ENCODE measurements at regions not wholly inside any gene's neighbourhood (a gene's known extent, or its start where the extent isn't known, plus 50 kb on each side); places are given as distances from the start of the nearest gene placed in this dataset.
"Not testable (repeated sequence)": the region's sequence is repeated elsewhere in the genome, so short reads cannot be mapped to it uniquely, and the experiment has no call there.

DNA sequence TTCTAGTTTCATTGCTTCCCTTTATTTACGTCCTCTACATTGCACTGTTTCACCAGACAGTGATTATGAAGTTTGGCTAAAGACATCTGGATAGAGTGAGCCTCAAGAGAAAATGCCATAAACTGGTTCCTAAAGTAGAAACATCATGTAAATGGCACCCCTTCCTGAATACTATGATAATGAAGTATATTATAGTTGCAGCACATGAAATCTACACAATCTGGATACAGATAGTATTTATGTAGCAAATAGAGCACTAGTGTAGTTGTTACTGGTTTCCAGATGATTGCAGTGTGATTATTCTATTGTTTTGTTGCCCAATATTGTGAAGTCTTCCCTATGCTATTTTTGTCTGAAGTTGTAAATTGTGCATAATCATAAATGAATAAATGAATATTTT is 2786.9 kb upstream of the PCDH20 start:
- DNase-seq (ENCODE audit: low read depth in 2 of 2) = no peak

GRCh38 chr13:64197232-64197631 is 2781.6 kb upstream of the PCDH20 start:
- DNase-seq (ENCODE audit: low read depth in 2 of 2) = no peak

DNA sequence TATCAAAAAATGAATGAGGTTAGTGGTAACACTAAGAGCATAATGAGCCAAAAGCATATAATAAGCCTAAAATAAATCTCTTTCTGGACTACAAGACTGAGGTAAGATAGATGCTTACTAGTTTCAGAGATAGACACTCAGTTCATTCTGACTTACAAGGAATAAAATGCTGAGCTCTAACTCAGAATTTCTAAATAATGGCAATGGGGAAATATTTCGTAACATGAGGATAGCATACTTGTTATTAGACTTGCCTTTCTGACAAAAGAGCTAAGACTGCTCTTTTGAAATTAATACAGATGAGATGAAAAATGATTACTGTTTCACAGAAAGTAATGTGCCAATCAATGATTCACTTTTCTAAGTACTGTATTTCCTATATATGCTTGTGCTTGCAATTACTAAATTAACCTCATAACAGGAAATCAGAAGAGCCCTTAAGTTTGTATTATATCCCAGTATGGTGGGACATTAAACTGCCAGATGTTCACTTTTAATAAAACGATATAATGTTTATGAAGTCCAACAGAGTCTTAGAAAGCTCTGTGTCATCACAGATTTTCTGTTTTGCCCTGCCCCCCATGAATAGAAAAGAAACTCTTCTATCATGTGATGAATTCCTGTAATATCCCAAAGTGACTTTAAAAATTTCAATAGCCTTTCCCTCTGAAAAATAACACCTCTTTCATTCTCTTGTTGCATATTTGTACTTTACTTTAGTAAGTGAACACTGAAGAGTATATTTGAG is 2771.0 kb upstream of the PCDH20 start:
- no peak for DNase-seq (ENCODE audit: low read depth in 2 of 2)

- DNase-seq (ENCODE audit: low read depth in 2 of 2) = no peak
Observed at GRCh38 chr13:64186071-64186470, 2770.4 kb upstream of the PCDH20 start.

- DNase-seq (ENCODE audit: low read depth in 2 of 2) = no peak
Observed at GRCh38 chr13:64180756-64181155, 2765.1 kb upstream of the PCDH20 start.

DNA sequence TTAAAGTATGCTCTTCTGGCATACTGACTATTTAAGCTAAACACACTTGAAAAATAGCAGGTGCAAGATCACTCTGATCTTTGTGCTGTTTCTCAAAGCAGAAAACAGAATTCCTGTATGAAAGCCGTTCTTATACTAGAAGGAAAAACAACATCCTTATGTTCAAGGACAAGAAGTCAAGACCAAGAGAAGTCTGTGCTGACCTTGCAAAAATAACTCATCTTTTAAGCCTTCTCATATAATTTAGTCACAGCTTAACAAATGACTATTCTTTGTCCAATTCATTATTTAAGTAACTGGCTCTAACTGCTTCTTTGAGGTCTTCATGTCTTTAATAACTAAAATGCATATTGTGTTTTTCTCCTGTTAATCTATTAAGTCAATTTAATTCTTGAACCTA is 2750.2 kb upstream of the PCDH20 start:
- DNase-seq (ENCODE audit: low read depth in 2 of 2) = no peak

DNA sequence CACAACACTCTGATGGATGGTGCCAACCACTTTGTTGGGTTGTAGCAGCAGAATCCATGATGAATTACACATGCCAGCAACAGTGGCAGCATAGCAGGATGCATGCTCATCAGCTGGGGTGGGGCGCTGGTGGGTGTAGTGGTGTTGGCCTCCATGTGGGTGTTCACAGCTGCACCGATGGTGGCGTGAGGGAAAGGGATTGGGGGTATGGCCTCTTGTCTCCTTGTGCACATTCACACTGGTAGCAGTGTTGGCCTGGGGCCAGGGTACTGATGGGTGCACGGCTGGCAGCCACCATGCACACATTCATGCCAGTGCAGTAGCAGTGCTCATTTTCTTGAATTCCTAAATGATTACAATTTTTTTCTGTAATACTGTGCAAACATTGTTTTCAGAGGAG is 2748.8 kb upstream of the PCDH20 start:
- no peak for DNase-seq (ENCODE audit: low read depth in 2 of 2)

- DNase-seq (ENCODE audit: low read depth in 2 of 2) = no peak
Observed at GRCh38 chr13:64160479-64160878, 2744.8 kb upstream of the PCDH20 start.

- DNase-seq (ENCODE audit: low read depth in 2 of 2) = no peak
Observed at GRCh38 chr13:64158908-64159307, 2743.3 kb upstream of the PCDH20 start.

DNA sequence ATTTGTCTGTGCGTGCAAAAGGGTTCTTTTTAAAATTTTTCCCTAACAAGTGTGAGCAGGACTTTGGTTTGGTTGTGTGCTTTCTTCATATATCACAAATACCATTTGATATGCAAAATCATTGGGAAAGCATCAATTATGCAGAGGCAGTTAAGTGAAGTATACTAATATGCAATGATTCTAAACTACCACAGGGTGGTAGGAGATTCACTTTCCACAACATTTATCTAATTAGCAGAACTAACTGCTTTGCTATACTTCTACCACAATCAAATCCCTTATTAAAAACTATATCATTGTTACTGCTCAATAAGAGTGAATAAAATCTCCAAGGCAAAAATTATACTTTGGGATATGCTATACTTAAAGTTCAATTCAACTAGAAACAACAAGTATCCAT is 2738.9 kb upstream of the PCDH20 start:
- no peak for DNase-seq (ENCODE audit: low read depth in 2 of 2)

DNA sequence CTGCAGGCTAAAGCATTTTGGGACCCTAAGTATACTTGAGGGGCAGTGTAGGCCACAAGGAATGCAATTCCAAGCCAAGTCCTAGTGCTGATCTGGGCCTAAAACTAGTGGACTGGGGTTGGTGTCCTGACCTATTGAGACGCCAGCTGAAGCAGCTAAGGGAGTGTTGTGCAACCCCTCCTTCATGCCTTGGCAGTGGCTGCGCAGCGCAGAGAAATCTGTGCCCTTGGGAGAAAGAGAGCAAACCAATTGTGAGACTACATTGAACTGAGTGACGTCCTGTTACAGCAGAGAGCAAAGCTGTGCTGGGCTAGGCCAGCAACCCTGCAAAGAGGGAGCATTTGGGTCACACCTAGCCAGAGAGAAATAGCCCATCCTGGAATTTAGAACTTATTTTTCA is 2715.0 kb upstream of the PCDH20 start:
- no peak for DNase-seq (ENCODE audit: low read depth in 2 of 2)

DNA sequence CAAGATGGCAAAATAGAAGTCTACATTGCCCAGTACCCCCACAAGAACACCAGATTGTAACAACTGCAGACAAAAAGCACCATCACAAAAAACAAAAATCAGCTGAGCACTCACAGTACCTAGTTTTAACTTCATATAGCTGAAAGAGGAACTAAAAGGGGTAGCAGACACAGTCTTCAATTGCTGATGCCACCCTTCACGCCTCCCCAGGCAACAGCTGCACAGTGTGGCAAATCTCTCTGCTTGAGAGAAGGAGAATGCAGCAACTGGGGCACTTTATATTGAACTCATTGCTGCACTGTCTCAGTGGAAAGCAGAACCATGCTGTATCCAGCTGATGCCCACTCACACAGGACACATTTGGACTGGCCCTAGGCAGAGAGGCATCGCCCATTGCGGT is 2714.5 kb upstream of the PCDH20 start:
- DNase-seq (ENCODE audit: low read depth in 2 of 2) = no peak

- DNase-seq (ENCODE audit: low read depth in 2 of 2) = no peak
Observed at GRCh38 chr13:64127856-64128255, 2712.2 kb upstream of the PCDH20 start.

GRCh38 chr13:64127192-64127591 is 2711.5 kb upstream of the PCDH20 start:
- no peak for DNase-seq (ENCODE audit: low read depth in 2 of 2)

DNA sequence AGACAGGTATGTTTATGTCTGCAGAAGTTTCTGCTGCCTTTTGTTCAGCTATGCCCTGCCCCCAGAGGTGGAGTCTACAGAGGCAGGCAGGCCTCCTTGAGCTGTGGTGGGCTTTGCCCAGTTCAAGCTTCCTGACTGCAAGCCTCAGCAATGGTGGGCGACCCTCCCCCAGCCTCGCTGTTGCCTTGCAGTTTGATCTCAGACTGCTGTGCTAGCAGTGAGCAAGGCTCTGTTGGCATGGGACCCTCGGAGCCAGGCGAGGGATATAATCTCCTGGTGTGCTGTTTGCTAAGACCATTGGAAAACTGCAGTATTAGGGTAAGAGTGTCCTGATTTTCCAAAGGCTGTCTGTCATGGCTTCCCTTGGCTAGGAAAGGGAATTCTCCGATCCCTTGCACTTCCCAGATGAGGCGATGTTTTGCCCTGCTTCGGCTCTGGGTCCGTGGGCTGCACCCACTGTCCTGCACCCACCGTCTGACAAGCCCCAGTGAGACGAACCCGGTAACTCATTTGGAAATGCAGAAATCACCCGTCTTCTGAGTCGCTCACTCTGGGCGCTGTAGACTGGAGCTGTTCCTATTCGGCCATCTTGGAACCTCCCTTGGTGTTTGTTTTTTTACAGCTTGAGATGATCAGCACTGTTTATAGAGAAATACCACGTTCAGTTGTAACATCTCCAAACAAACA is 2705.5 kb upstream of the PCDH20 start:
- DNase-seq (ENCODE audit: low read depth in 2 of 2) = not testable (repeated sequence)

- no peak for DNase-seq (ENCODE audit: low read depth in 2 of 2)
Observed at GRCh38 chr13:64099994-64100393, 2684.3 kb upstream of the PCDH20 start.

GRCh38 chr13:64090311-64090710 is 2674.7 kb upstream of the PCDH20 start:
- no peak for DNase-seq (ENCODE audit: low read depth in 2 of 2)

DNA sequence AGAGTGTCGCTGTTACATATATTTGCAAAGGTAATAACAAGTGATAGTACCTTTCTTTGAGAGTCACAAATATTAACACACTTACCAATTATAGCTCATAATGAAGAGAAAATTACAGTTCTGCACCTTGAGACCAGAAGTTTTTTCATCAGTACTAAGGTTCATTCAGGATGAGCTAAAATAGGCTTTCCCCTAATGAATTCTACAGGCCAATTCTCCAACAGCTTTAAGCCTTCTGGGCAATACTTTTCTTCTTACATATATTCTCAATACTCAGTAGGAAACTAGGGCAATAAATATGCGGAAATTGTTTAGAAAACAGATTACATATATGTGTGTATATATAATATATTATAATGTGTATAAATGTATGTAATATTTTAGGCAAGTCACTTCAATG is 2672.8 kb upstream of the PCDH20 start:
- no peak for DNase-seq (ENCODE audit: low read depth in 2 of 2)

DNA sequence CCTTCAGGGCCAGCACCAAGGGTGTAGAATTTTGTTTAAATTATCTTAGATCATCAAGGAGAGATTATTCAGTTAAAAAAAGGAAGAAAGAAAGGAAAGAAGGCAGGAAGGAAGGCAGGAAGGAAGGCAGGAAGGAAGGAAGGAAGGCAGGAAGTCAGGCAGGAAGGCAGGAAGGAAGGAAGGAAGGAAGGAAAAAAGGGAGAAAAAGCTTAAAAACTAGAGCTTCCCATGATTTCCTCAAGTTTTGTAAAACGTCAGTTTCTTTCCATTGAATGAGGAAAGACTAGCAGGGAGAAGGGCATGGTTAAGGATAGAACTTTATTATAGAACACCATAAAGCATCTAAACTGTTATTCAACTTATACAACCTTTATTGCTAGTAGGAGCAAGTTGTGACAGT is 2672.0 kb upstream of the PCDH20 start:
- DNase-seq (ENCODE audit: low read depth in 2 of 2) = no peak

- DNase-seq (ENCODE audit: low read depth in 2 of 2) = no peak
Observed at GRCh38 chr13:64083811-64084210, 2668.2 kb upstream of the PCDH20 start.

DNA sequence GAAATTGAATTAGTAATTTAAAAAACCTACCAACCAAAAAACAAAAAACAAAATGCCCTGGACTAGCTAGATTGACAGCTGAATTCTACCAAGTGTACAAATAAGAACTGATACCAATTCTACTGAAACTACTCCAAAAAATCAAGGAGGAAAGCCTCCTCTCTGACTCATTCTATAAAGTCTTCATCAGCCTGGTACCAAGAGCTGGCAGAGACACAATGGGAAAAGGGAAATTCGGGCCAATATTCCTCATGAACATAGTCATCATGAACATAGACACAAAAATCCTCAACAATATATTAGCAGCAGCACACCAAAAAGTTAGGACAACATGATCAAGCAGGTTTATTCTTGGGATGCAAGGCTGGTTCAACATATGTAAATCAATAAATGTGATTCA is 2667.7 kb upstream of the PCDH20 start:
- no peak for DNase-seq (ENCODE audit: low read depth in 2 of 2)

- DNase-seq (ENCODE audit: low read depth in 2 of 2) = no peak
Observed at GRCh38 chr13:64078480-64078936, 2662.9 kb upstream of the PCDH20 start.

DNA sequence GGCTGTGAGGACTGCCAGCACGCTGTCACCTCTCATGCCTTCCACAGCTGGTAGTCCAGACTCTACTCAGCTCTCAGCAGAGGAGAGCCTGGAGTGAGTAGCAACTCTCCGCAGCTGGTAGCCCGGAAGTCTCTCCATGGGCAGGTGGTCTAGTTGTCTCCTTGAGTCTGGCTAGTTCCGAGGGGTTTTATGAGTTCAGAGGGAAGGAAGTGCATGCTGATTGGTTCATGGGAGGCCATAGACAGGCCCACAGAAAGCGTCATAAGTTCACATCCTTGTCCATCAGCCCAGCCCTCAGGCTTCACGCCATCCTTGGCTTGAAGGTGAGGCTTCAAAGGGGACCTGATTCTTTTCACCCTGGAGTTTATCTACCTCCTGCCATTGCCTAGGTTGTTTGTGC is 2662.4 kb upstream of the PCDH20 start:
- no peak for DNase-seq (ENCODE audit: low read depth in 2 of 2)
